ENCODE measurements at regions not wholly inside any gene's neighbourhood (a gene's known extent, or its start where the extent isn't known, plus 50 kb on each side); places are given as distances from the start of the nearest gene placed in this dataset.
"Not testable (repeated sequence)": the region's sequence is repeated elsewhere in the genome, so short reads cannot be mapped to it uniquely, and the experiment has no call there.

DNA sequence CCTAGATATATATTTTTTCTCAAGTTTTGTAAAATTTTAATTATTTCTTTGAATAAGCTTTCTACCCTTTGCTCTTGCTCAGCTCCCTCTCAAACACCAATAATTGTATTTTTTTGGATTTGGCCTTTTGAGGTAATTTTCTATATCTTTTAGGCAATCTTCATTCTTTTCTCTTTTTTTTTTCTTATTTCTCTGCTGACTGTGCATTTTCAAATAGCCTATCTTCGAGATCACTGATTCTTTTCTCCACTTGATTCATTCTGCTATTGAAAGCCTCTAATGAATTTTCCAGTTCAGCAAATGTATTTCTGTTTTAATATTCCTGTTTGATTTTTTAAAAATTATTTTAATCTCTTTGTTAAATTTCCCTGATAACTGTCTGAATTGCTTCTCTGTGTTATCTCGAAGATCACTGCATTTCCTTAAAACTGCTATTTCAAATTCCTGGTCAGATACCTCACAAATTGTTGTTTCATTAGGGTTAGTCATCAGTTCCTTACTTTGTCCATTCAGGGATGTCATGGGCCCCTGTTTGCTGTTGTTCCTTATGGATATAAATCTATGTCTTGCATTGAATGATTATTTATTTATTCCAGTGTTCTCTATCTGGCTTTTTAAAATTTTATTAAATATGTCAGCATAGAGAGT is 100.1 kb upstream of the UNC5B start:
- H3K4me3 ChIP-seq (ENCODE audit: low read depth, low read length), result no peak overlapping the region
- TF ChIP-seq, protein P1, sequence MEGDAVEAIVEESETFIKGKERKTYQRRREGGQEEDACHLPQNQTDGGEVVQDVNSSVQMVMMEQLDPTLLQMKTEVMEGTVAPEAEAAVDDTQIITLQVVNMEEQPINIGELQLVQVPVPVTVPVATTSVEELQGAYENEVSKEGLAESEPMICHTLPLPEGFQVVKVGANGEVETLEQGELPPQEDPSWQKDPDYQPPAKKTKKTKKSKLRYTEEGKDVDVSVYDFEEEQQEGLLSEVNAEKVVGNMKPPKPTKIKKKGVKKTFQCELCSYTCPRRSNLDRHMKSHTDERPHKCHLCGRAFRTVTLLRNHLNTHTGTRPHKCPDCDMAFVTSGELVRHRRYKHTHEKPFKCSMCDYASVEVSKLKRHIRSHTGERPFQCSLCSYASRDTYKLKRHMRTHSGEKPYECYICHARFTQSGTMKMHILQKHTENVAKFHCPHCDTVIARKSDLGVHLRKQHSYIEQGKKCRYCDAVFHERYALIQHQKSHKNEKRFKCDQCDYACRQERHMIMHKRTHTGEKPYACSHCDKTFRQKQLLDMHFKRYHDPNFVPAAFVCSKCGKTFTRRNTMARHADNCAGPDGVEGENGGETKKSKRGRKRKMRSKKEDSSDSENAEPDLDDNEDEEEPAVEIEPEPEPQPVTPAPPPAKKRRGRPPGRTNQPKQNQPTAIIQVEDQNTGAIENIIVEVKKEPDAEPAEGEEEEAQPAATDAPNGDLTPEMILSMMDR (IDR thresholded peaks at IDR 0.05; ENCODE audit: borderline replicate concordance, insufficient read depth, low read depth, low read length), result no peak

DNA sequence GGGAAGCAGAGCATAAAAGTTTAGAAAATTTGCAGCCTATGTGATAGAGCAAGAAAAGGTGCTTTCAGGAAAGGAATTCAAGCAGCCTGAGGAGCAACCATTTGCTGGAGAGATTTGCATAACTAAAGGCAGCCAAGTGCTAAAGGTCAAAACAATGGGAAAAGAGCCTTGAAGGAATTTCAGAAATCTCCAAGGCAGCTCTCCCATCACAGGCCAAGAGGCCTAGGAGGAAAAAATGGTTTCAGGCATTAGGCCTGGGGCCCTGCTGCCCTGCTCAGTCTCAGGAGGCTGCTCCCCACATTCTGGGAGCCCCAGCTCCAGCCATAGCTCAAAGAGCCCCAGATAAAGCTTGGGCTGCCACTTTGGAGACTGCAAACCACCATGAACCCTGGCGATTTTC is 95.9 kb upstream of the UNC5B start:
- H3K4me3 ChIP-seq (ENCODE audit: low read depth, low read length), result no peak overlapping the region
- TF ChIP-seq, protein P1 (IDR thresholded peaks at IDR 0.05; ENCODE audit: borderline replicate concordance, insufficient read depth, low read depth, low read length), result no peak

DNA sequence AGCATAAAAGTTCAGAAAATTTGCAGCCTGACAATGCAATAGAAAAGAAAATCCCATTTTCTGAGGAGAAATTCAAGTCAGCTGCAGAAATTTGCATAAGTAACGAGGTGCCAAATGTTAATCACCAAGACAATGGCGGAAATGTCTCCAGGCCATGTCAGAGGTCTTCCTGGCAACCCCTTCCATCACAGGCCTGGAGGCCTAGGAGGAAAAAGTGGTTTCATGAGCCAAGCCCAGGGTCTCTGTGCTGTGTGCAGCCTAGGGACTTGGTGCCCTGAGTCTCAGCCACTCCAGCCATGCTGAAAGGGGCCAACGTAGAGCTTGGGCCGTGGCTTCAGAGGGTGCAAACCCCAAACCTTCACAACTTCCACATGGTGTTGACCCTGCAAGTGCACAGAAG is 94.8 kb upstream of the UNC5B start:
- H3K4me3 ChIP-seq (ENCODE audit: low read depth, low read length), result not testable (repeated sequence)

DNA sequence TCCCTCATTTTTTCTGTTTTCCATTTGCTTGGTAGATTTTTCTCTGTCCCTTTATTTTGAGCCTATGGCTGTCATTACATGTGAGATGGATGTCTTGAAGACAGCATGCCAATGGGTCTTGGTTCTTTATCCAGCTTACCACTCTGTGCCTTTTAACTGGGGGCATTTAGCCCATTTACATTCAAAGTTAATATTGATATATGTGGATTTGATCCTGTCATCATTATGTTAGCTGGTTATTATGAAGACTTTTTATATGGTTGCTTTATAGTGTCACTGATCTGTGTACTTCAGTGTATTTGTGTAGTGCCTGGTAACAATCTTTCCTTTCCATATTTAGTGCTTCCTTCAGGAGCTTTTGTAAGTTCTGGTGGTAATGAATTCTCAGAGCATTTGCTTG is 89.3 kb upstream of the UNC5B start:
- TF ChIP-seq, protein P1 (IDR thresholded peaks at IDR 0.05; ENCODE audit: borderline replicate concordance, insufficient read depth, low read depth, low read length), result no peak
- H3K4me3 ChIP-seq (ENCODE audit: low read depth, low read length), result no peak overlapping the region

- H3K4me3 ChIP-seq (ENCODE audit: low read depth, low read length), result no peak overlapping the region
- TF ChIP-seq, protein P1 (IDR thresholded peaks at IDR 0.05; ENCODE audit: borderline replicate concordance, insufficient read depth, low read depth, low read length), result no peak
Measured at GRCh38 chr10:71124921-71125748, 87.2 kb upstream of the UNC5B start.

GRCh38 chr10:71125749-71126107 is 86.6 kb upstream of the UNC5B start:
- H3K4me3 ChIP-seq (ENCODE audit: low read depth, low read length), result no peak overlapping the region
- TF ChIP-seq, protein P1 (IDR thresholded peaks at IDR 0.05; ENCODE audit: borderline replicate concordance, insufficient read depth, low read depth, low read length), result no peak

GRCh38 chr10:71126432-71126831 is 85.9 kb upstream of the UNC5B start:
- TF ChIP-seq, protein P1 (IDR thresholded peaks at IDR 0.05; ENCODE audit: borderline replicate concordance, insufficient read depth, low read depth, low read length), result no peak
- no peak overlapping the region for H3K4me3 ChIP-seq (ENCODE audit: low read depth, low read length)
